Kasumi-1 (cell line): ENCODE measurements at regions not wholly inside any gene's neighbourhood (a gene's known extent, or its start where the extent isn't known, plus 50 kb on each side); places are given as distances from the start of the nearest gene placed in this dataset.

ENCODE experiments used
- DNase-seq, 2 experiments: peaks; one replicate each; lab custom pipeline; 2025; lab: John Stamatoyannopoulos, UW

- DNase-seq: no peak
These were observed 593.9 kb downstream of the TUSC7 start for GRCh38 chr3:117303443-117303842.

GRCh38 chr3:117304681-117305080 is 595.1 kb downstream of the TUSC7 start:
- DNase-seq: no peak

DNA sequence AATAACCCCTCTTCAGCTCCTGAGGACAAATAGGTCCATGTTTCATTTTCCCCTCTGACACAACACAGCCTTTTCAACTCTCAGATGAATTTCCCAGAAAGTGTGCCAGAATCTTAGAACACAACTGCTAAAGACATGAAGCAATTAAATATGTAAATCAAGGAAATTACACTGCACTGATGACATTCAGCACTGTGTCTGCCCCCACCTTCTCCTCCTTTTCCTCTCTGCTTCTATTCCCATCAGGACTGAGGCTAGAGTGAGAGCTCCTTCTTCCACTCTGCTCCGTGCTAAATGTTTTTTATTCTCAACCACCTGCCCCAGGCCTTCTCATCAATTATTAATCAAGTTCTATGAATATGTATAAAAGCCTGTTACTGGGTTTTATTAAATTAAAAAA is 596.1 kb downstream of the TUSC7 start:
- DNase-seq: no peak

DNA sequence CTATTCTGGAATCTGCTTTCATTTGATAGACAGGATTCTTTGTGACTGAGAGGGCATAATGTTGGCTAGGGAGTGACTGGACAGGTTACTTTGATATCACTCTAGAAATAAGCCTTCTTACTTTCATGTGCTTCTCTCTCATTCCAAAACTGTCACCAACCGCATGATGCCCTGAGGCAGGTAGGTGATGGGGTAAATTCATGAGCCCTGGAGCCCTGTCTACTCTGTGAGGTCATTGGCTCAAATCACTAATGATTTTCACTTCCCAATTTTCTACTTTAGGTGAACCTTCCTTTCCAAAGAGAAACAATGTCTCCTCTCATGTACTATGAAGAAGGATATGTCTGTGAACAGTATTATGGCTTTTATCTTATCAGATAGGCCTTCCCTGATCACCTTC is 596.7 kb downstream of the TUSC7 start:
- no peak for DNase-seq

DNA sequence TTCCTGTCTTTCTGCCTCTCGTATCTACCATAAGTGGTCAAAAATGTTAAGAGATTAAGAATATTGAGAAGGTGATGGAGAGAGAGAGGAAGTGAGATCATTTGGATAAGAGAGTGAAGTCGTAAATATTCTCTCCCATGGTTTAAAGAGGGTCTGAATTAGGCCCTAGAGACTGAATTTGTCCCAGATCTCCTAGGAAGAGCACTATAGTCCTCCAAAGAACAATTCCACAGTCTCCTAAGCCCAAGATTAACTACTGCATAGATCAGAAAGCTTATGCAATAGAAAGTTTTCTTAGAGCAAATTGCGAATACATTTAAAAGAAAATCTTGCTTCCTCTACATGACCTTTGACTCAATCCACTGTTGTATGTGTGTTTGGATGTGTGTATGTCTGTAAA is 598.8 kb downstream of the TUSC7 start:
- DNase-seq: no peak

GRCh38 chr3:117308756-117309155 is 599.2 kb downstream of the TUSC7 start:
- DNase-seq: no peak

GRCh38 chr3:117310536-117310935 is 601.0 kb downstream of the TUSC7 start:
- DNase-seq: no peak

DNA sequence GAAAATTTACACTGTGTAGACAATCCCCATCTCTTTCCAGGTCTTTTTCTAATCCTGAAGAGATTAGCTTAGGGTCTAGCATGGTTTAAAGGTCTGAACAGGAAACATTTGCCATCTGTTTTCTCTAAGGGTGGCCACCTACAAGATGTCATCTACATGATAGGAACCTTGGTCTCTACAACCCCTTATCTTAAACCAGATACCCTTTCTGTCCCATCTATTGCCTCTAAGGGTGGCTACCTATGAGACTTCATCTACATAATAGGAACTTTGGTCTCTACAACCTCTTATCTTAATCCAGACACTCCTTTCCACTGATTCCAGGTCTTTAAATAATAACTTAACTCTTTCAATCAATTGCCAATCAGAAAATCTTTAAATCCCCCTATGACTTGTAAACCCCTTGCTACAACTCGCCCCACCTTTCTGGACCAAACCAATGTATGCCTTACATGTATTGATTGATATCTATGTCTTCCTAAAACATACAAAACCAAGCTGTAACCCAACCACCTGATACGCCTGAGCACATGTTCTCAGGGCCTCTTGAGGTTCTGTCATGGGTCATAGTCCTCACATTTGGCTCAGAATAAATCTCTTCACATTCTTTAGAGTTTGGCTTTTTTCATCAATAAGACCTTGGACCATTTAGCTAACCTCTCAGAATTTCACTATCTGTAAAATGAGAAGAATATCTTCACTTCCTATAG is 605.0 kb downstream of the TUSC7 start:
- DNase-seq: no peak

DNA sequence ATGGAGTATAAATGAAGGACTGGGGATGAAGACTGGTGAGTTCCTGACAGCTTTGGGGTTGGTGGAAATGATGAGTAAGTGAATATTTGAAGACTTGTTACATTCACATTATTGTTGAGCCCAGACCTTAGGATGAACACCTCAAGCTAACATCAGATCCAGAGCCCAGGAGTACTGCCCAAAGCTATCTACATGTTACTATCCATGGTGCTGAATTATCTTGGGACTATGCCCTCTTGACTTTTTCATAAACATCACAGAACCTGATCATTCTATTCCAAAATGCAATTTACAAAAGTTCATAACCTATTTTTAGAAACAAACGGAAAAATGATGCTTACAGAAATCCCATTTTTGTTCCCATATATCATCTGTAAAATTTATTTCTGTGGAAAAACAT is 613.3 kb downstream of the TUSC7 start:
- DNase-seq: peak; percentile 26 to 60

- DNase-seq: no peak
These were observed 637.3 kb downstream of the TUSC7 start for GRCh38 chr3:117346901-117347300.

DNA sequence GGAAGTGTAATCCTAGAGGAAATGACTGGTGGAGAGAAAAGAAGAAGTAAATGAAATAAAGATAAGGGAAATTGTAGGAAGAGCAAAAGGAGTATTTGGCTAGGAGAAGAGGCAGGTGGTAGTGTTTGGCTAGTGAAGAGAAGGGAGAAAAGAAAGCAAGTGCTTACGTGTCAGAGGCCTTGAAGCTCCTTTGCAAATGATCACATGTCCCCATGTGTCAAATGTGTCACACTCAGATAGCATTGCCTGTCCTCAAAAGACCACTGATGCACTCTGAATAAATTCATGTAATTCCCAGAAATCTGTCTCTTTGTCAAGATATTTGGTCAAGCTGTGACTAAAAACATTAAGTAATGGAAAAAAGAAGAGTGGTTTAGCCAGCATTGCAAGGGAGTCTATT is 639.3 kb downstream of the TUSC7 start:
- no peak for DNase-seq

DNA sequence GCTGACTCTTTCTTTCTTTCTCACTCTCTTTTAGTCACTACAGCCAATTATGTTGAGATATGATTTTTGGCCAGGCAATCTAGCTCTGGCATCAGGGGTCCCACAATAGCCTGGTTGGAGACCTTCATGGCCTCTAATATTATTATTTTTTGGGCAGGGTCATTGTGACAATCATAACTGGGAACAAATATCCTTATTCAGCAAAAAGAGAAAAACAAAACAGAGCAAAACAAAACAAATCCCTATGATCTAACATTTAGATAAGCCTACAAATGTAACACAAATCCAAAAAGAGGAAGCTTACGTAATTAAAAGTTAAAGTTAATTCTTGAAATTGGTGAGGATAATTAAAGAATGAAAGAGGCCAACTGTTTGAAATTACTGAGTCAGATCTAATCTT is 640.0 kb downstream of the TUSC7 start:
- DNase-seq: no peak

GRCh38 chr3:117350371-117350770 is 640.8 kb downstream of the TUSC7 start:
- DNase-seq: no peak

DNA sequence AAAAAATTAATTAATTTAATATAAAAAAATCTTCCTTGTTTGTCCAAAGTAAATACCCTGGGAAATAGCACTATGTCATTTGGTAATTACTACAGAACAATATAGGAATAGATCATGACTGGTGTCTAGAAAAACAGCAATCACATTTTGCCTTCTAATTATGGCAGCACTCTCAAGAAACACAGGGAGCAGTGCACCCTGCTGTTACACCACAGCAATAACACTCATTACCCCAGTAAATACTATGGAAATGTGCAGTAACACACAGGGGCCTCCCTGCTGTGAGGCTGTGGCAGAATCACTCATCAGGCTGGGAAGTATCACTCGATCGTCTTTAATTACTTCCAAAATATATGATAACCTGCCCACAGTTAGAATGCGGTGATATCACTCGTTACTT is 646.0 kb downstream of the TUSC7 start:
- DNase-seq: peak; percentile 50 to 61

DNA sequence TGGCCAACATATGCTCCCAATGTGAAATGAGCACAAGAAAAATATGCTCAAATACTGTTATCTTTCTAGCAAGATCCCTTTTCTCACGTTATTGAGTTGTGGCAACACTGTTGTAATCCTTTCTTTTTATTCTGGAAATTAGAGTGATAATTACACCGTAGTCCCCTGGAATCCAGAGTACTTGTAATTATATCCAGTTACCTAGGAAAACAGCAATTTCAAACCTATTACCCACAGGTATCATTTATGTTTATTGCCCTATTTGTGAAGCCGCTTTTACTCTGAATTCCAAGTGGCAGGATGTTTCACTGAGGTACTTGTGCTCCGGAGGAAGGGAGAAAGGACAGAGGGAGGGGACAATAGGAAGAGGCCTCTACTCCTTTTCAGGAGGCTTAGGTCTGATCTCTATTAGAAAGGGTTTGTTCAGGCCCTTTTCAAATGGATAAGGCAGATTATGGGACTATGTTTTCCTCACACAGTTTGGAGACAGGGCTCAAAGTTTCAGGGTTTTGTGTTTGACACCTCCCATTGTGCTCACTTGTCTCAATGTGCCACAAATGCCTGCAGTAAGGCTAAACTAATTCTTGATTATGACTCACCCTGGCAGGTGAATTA is 646.6 kb downstream of the TUSC7 start:
- DNase-seq: no peak

- no peak for DNase-seq
These were observed 649.2 kb downstream of the TUSC7 start for GRCh38 chr3:117358717-117359314.

- DNase-seq: no peak
These were observed 657.0 kb downstream of the TUSC7 start for GRCh38 chr3:117366574-117366973.

GRCh38 chr3:117367861-117368260 is 658.3 kb downstream of the TUSC7 start:
- no peak for DNase-seq

DNA sequence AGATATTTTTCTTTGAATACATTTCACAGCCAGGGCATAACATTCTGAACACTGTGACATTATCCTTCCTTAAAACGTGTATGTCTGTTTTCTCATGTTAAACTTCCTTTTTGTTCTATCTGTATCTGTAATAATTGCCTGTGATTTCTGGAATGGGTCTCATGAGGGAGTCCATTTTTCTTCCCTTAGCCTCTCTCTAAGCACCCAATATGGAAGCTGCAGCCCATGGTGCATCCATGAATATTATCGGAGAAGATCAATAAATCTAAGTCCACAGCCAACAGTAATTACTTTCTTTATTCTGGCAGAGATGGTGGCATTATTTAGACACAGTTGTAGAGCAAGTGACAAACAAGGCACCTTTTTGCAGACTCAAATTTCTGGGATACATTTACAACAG is 671.1 kb downstream of the TUSC7 start:
- DNase-seq: no peak

- no peak for DNase-seq
These were observed 683.5 kb downstream of the TUSC7 start for GRCh38 chr3:117393119-117393518.

DNA sequence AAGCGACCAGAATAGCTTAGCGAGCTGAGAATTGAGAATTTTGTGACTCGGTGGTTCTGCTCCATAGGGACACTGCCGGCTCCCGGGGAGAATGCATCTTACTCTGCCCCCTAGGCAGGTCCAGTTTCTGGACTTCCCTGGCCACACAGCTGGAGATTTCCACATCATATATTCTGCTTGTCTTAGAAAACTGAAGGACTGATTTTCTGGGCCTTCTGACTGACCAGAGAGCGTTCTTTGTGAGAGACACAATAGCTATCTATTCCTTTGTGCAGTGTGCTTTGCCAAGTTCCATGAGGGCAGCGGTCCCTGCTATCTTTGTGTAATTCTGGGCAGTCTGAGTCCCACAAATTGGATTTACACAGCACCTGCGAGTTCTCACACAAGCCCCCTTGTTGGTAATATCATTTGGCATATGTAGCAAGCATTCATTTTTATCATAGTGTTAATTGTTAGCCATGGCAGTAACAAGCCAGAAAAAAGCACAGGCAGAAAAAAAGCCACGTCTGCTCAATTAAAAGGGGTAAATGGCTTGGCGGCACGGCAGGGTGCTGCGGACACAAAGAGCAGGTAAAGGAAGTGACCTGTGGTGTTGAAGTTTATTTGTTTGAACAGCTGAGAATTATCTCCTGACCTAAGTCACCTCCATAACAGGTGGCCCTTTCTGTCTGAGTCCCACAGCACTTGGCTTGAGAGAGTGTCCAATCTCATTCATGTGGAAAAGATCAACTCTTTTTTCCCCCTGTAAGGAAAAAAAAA is 688.7 kb downstream of the TUSC7 start:
- DNase-seq: no peak

DNA sequence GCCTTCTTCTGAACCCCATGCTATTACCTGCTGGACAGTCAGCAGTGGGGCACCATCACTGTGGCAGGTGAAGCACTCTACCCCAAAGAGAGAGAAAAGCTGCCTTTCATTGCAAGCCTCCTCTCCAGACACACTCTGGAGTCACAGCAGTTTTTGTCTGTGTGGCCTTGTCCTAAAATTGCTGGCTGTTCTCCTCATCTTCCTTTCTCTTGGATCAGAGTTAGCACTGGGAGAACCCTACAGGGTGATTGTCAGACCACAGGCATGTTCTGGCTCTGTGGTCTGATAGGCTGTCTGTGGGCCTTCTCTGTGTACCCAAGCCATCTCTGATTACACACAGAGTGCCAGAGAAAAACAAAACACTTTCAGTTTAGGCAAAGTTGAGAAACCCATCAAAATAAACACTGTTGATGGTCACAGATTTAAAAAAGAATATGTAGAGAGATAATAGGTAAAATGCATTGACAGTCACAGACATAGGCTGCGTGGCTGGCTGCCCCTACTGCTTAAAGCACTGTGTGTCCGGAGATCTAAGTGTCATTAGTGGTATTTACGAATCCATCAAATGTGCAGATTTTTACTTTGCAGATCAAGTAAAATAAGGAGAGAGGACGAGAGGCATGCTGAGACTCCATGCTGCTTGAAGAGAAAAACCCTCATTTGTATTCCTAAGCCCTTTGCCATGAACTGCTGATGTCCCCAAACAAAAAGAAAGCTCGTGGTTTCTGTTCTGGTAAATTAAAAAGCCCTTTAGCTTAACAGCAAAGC is 689.9 kb downstream of the TUSC7 start:
- DNase-seq: no peak
